Trophoblast cell (in vitro differentiated cells and primary cell): ENCODE measurements at regions not wholly inside any gene's neighbourhood (a gene's known extent, or its start where the extent isn't known, plus 50 kb on each side); places are given as distances from the start of the nearest gene placed in this dataset.

Source experiments
- DNase-seq, 2 donors: peaks; one replicate each; pipeline ENCODE4 v3.0.0-alpha.2; 2016
- H2AFZ ChIP-seq: 2 replicates; pipeline ENCODE4 v1.6.1; 2013; ENCODE audit warnings: low read length, moderate library complexity, mild to moderate bottlenecking; ENCODE audit not compliant: insufficient read depth, poor library complexity
- H2AK5ac ChIP-seq: 2 replicates; pipeline ENCODE4 v1.6.1; 2013; ENCODE audit warnings: mild to moderate bottlenecking, low read length
- H2BK120ac ChIP-seq: 2 replicates; pipeline ENCODE4 v1.6.1; 2013; ENCODE audit warnings: low read length, mild to moderate bottlenecking, moderate library complexity; ENCODE audit not compliant: insufficient read depth, poor library complexity
- H2BK12ac ChIP-seq: 2 replicates; pipeline ENCODE4 v1.6.1; 2013; ENCODE audit warnings: mild to moderate bottlenecking, low read length, moderate library complexity
- H2BK5ac ChIP-seq: 2 replicates; pipeline ENCODE4 v1.6.1; 2013; ENCODE audit warnings: low read length, low read depth, moderate library complexity, mild to moderate bottlenecking; ENCODE audit not compliant: poor library complexity
- H3K14ac ChIP-seq: 2 replicates; pipeline ENCODE4 v1.6.1; 2013; ENCODE audit warnings: mild to moderate bottlenecking, low read length
- H3K18ac ChIP-seq: 2 replicates; pipeline ENCODE4 v1.6.1; 2013; ENCODE audit warnings: mild to moderate bottlenecking, low read length
- H3K23ac ChIP-seq: 2 replicates; pipeline ENCODE4 v1.6.1; 2013; ENCODE audit warnings: low read length
- H3K27ac ChIP-seq: 2 replicates; pipeline ENCODE4 v1.5.1; 2013; ENCODE audit warnings: low read depth, mild to moderate bottlenecking, inconsistent platforms, low read length, moderate library complexity
- H3K27me3 ChIP-seq: 2 replicates; pipeline ENCODE4 v1.6.1; 2013; ENCODE audit warnings: inconsistent platforms, mild to moderate bottlenecking, low read length, moderate library complexity; ENCODE audit not compliant: insufficient read depth
- H3K36me3 ChIP-seq, 2 experiments: 1 replicate in 1 of 2; 2 replicates in 1 of 2; pipeline ENCODE4 v1.6.1; 2013; ENCODE audit warnings: low read length in 2 of 2, mild to moderate bottlenecking in 2 of 2, moderate library complexity in 1 of 2; ENCODE audit not compliant: insufficient read depth in 2 of 2, control insufficient read depth in 1 of 2
- H3K4ac ChIP-seq: 2 replicates; pipeline ENCODE4 v1.6.1; 2013; ENCODE audit warnings: low read depth, mild to moderate bottlenecking, low read length, moderate library complexity
- H3K4me1 ChIP-seq, 2 experiments: 1 replicate in 1 of 2; 2 replicates in 1 of 2; pipeline ENCODE4 v1.6.1; 2013; ENCODE audit warnings: low read length in 2 of 2, mild to moderate bottlenecking in 2 of 2, moderate library complexity in 1 of 2; ENCODE audit not compliant: insufficient read depth in 2 of 2, control insufficient read depth in 1 of 2
- H3K4me2 ChIP-seq: 2 replicates; pipeline ENCODE4 v1.6.1; 2013; ENCODE audit warnings: inconsistent platforms, mild to moderate bottlenecking, low read length, moderate library complexity
- H3K4me3 ChIP-seq: 2 replicates; pipeline ENCODE4 v1.5.1; 2013; ENCODE audit warnings: mild to moderate bottlenecking, low read depth, low read length, inconsistent platforms
- H3K79me1 ChIP-seq: one replicate; pipeline ENCODE4 v1.6.1; 2013; ENCODE audit warnings: low read length
- H3K79me2 ChIP-seq: 2 replicates; pipeline ENCODE4 v1.6.1; 2013; ENCODE audit warnings: low read length, mild to moderate bottlenecking; ENCODE audit not compliant: control insufficient read depth, insufficient read depth, poor library complexity
- H3K9ac ChIP-seq: 2 replicates; pipeline ENCODE4 v1.6.1; 2013; ENCODE audit warnings: mild to moderate bottlenecking, low read length
- H3K9me3 ChIP-seq: 2 replicates; pipeline ENCODE4 v1.6.1; 2013; ENCODE audit warnings: low read depth, mild to moderate bottlenecking, control low read depth, inconsistent platforms, low read length; ENCODE audit not compliant: insufficient read depth
- H4K12ac ChIP-seq: 2 replicates; pipeline ENCODE4 v1.6.1; 2013; ENCODE audit warnings: low read depth, mild to moderate bottlenecking, low read length, moderate library complexity
- H4K8ac ChIP-seq: 2 replicates; pipeline ENCODE4 v1.6.1; 2013; ENCODE audit warnings: low read depth, mild to moderate bottlenecking, low read length, moderate library complexity
- H4K91ac ChIP-seq: one replicate; pipeline ENCODE4 v1.6.1; 2013; ENCODE audit warnings: low read depth, mild to moderate bottlenecking, low read length, moderate library complexity
- WGBS: extraction: QIAGEN DNeasy Blood & Tissue Kit; methylation state at CpG from one replicate; pipeline ENCODE4 v1.1.7; 2013; ENCODE audit warnings: missing lambda C conversion rate; ENCODE audit not compliant: insufficient read length, insufficient coverage; ENCODE audit errors: extremely low coverage; 5-methylcytosine and 5-hydroxymethylcytosine counted together

DNA sequence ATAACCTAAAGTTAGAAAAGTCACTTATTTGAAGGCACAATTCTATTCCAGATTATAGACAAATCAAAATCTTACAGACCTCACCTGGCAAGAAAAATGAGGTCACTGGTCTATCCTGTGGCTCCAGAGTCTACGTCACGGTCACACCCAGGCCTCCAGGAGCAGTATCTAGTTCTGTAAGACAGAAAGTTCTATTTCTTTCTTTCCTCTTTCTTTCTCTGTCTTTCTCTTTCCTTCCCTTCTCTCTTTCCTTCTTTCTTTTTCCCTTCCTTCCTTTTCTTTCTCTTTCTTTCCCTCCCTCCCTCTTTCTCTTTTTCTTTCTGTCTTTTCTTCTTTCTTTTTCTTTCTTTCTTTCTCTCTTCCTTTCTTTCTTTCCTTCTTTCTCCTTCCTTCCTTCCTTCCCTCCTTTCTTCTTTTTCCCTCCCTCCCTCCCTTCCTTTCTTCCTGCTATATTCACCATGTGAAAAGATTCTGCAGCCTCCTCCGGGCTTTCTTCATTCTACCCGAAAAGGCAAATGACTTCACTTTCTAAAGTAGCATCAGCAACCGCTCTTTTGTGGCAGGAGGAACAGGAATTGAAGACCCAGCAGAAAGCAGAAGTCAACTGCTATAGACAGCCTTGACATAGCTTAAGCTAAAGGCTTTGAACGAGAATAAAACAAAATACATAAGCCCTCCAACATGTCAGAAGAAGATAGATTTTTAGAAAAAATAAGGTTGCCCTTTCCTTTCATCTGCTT lies 83.9 kb upstream of the SIRPG start:
- no peak overlapping the region for H3K23ac ChIP-seq
- H3K4ac ChIP-seq, result no peak overlapping the region
- no peaks in the 10 kb centered on the region for H3K79me2 ChIP-seq
- no peak overlapping the region for H4K91ac ChIP-seq
- H3K9me3 ChIP-seq, result no peaks in the 10 kb centered on the region
- no peaks in the 10 kb centered on the region for H3K79me1 ChIP-seq
- no peak overlapping the region for H3K27ac ChIP-seq
- H3K4me1 ChIP-seq, result no peaks in the 10 kb centered on the region
- H3K36me3 ChIP-seq, result no peaks in the 10 kb centered on the region
- no peak overlapping the region for H3K4me2 ChIP-seq
- no peak overlapping the region for H3K9ac ChIP-seq
- no peak for DNase-seq
- no peak overlapping the region for H2BK5ac ChIP-seq
- no peak overlapping the region for H4K12ac ChIP-seq
- no peak overlapping the region for H2AFZ ChIP-seq
- H3K4me3 ChIP-seq, result no peak overlapping the region
- H3K14ac ChIP-seq, result no peak overlapping the region
- H4K8ac ChIP-seq, result no peak overlapping the region
- WGBS, result no CpG with 5 or more reads among the region's 6 CpGs
- H2BK12ac ChIP-seq, result no peak overlapping the region
- H2AK5ac ChIP-seq, result no peak overlapping the region
- no peak overlapping the region for H2BK120ac ChIP-seq
- H3K27me3 ChIP-seq, result no peaks in the 10 kb centered on the region
- no peak overlapping the region for H3K18ac ChIP-seq

- Histone ChIP-seq H4K8ac (no peak overlapping the region), H3K23ac (no peak overlapping the region), H3K4me1 (no peaks in the 10 kb centered on the region), H3K9ac (peak overlapping the region; percentile 53), H2BK12ac (no peak overlapping the region), H4K91ac (no peak overlapping the region), H3K36me3 (no peaks in the 10 kb centered on the region), H3K4ac (no peak overlapping the region), H2AK5ac (no peak overlapping the region), H3K4me3 (no peak overlapping the region), H3K27me3 (no peaks in the 10 kb centered on the region), H3K18ac (no peak overlapping the region), H3K9me3 (no peaks in the 10 kb centered on the region), H3K27ac (no peak overlapping the region), H3K79me2 (no peaks in the 10 kb centered on the region), H3K14ac (no peak overlapping the region), H2BK120ac (no peak overlapping the region), H3K4me2 (no peak overlapping the region), H3K79me1 (no peaks in the 10 kb centered on the region), H2AFZ (no peak overlapping the region), H4K12ac (no peak overlapping the region), H2BK5ac (no peak overlapping the region)
- WGBS, result no CpG with 5 or more reads among the region's 1 CpG
- DNase-seq, result no peak
Measured at GRCh38 chr20:1737134-1737533, 79.6 kb upstream of the SIRPG start.

DNA sequence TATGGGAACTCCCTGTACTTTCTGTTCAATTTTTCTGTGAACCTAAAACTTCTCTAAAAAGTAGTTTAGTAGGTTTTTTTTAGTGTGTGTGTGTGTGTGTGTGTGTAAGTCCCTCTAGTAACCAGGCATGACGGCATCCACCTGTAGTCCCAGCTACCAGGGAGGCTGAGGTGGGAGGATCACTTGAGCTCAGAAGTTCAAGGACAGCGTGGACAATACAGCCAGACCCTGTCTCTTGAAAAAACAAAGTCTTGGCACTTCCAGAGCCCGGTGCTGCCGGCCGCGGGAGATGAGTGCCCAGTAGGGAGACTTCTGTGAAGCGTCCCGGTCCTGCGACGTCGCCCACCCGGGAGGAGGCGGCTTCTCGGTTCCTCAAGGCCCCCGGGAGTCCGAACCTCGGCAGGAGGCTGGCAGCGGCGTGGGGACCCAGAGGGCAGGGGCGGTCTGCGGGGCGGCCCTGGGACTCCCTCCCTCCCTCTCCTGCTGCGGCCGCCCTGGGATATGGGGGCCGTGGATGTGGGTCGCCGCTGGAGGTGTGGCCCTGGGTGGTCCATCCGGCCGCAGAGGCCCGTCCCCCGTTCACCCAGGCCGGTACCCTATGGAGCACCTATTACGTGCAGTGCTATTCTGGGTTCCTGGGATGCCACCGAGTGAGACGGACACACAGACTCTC lies 78.0 kb upstream of the SIRPG start:
- no peak overlapping the region for H2AK5ac ChIP-seq
- no peaks in the 10 kb centered on the region for H3K79me2 ChIP-seq
- no peaks in the 10 kb centered on the region for H3K27me3 ChIP-seq
- H4K8ac ChIP-seq, result no peak overlapping the region
- no peak overlapping the region for H3K4ac ChIP-seq
- H2BK120ac ChIP-seq, result no peak overlapping the region
- no CpG with 5 or more reads among the region's 35 CpGs for WGBS
- no peak overlapping the region for H4K91ac ChIP-seq
- no peaks in the 10 kb centered on the region for H3K79me1 ChIP-seq
- no peak for DNase-seq
- no peak overlapping the region for H3K9ac ChIP-seq
- H2BK12ac ChIP-seq, result no peak overlapping the region
- H3K27ac ChIP-seq, result no peak overlapping the region
- H3K4me2 ChIP-seq, result no peak overlapping the region
- H3K9me3 ChIP-seq, result no peaks in the 10 kb centered on the region
- no peak overlapping the region for H3K18ac ChIP-seq
- H2BK5ac ChIP-seq, result no peak overlapping the region
- no peaks in the 10 kb centered on the region for H3K36me3 ChIP-seq
- H3K23ac ChIP-seq, result no peak overlapping the region
- no peak overlapping the region for H3K4me3 ChIP-seq
- no peaks in the 10 kb centered on the region for H3K4me1 ChIP-seq
- no peak overlapping the region for H3K14ac ChIP-seq
- no peak overlapping the region for H4K12ac ChIP-seq
- H2AFZ ChIP-seq, result no peak overlapping the region

GRCh38 chr20:1734269-1734858 lies 76.8 kb upstream of the SIRPG start:
- Histone ChIP-seq H3K36me3 (no peaks in the 10 kb centered on the region), H3K23ac (no peak overlapping the region), H3K4ac (no peak overlapping the region), H2AK5ac (no peak overlapping the region), H4K12ac (no peak overlapping the region), H3K9ac (no peak overlapping the region), H4K8ac (no peak overlapping the region), H2BK5ac (no peak overlapping the region), H2AFZ (no peak overlapping the region), H3K27ac (no peak overlapping the region), H3K27me3 (no peaks in the 10 kb centered on the region), H3K14ac (no peak overlapping the region), H3K18ac (no peak overlapping the region), H3K79me1 (no peaks in the 10 kb centered on the region), H3K4me2 (no peak overlapping the region), H3K79me2 (no peaks in the 10 kb centered on the region), H3K4me3 (no peak overlapping the region), H3K9me3 (no peaks in the 10 kb centered on the region), H3K4me1 (no peaks in the 10 kb centered on the region), H2BK120ac (no peak overlapping the region), H4K91ac (no peak overlapping the region), H2BK12ac (no peak overlapping the region)
- peak in 1 of 2 donors; percentile 7 for DNase-seq
- no CpG with 5 or more reads among the region's 4 CpGs for WGBS
